ENCODE measurements at regions not wholly inside any gene's neighbourhood (a gene's known extent, or its start where the extent isn't known, plus 50 kb on each side); places are given as distances from the start of the nearest gene placed in this dataset.

- Histone ChIP-seq H3K36me3 (ENCODE audit: control insufficient read depth in 2 of 2, insufficient read depth in 1 of 2, low read length in 2 of 2) (no peaks in the 10 kb centered on the region), H3K9me3 (ENCODE audit: control insufficient read depth, insufficient read depth, low read depth, low read length) (no peaks in the 10 kb centered on the region), H3K4me1 (ENCODE audit: control insufficient read depth, insufficient read depth, low read length) (no peaks in the 10 kb centered on the region), H3K4me3 (ENCODE audit: low read depth, low read length) (no peak overlapping the region), H3K27ac (ENCODE audit: extremely low read depth, low read depth, low read length) (no peak overlapping the region)
- TF ChIP-seq ZNF544 (tag by site-specific recombination; IDR thresholded peaks at IDR 0.05) (peak; percentile 61; the same call in 1 of the 2 replicates), ZNF214 (tag by site-specific recombination; IDR thresholded peaks at IDR 0.05; ENCODE audit: borderline replicate concordance) (no peak)
- ChIA-PET POLR2A (no interaction called here), CTCF (no interaction called here)
Measured at GRCh38 chr9:75644649-75645048, 245.8 kb upstream of the PCSK5 start.

GRCh38 chr9:75648034-75648433 lies 242.4 kb upstream of the PCSK5 start:
- Histone ChIP-seq H3K9me3 (ENCODE audit: control insufficient read depth, insufficient read depth, low read depth, low read length) (no peaks in the 10 kb centered on the region), H3K36me3 (ENCODE audit: control insufficient read depth in 2 of 2, insufficient read depth in 1 of 2, low read length in 2 of 2) (no peaks in the 10 kb centered on the region), H3K4me1 (ENCODE audit: control insufficient read depth, insufficient read depth, low read length) (no peaks in the 10 kb centered on the region), H3K4me3 (ENCODE audit: low read depth, low read length) (no peak overlapping the region), H3K27ac (ENCODE audit: extremely low read depth, low read depth, low read length) (no peak overlapping the region)
- ChIA-PET POLR2A (no interaction called here), CTCF (no interaction called here)
- TF ChIP-seq ATF2 (tag by site-specific recombination; IDR thresholded peaks at IDR 0.05; ENCODE audit: low read depth), result no peak
- no peak for TF ChIP-seq ZNF629 (tag by site-specific recombination; IDR thresholded peaks at IDR 0.05)
- TF ChIP-seq YY1 (tag by site-specific recombination; IDR thresholded peaks at IDR 0.05), result no peak
- TF ChIP-seq PRDM1 (tag by site-specific recombination; IDR thresholded peaks at IDR 0.05), result no peak
- TF ChIP-seq ZIC2 (tag by site-specific recombination; IDR thresholded peaks at IDR 0.05), result no peak
- TF ChIP-seq ZNF785 (tag by site-specific recombination; IDR thresholded peaks at IDR 0.05), result no peak
- no peak for TF ChIP-seq ZSCAN30 (tag by site-specific recombination; IDR thresholded peaks at IDR 0.05)
- TF ChIP-seq ZNF174 (tag by site-specific recombination; IDR thresholded peaks at IDR 0.05), result no peak
- no peak for TF ChIP-seq MZF1 (tag by site-specific recombination; IDR thresholded peaks at IDR 0.05; ENCODE audit: borderline replicate concordance)
- no peak for TF ChIP-seq ZNF214 (tag by site-specific recombination; IDR thresholded peaks at IDR 0.05; ENCODE audit: borderline replicate concordance)
- TF ChIP-seq ZNF121 (tag by site-specific recombination; IDR thresholded peaks at IDR 0.05), result no peak
- TF ChIP-seq ZNF585B (tag by site-specific recombination; IDR thresholded peaks at IDR 0.05), result no peak
- no peak for TF ChIP-seq GLIS2 (tag by site-specific recombination; IDR thresholded peaks at IDR 0.05)
- TF ChIP-seq SALL2 (tag by site-specific recombination; IDR thresholded peaks at IDR 0.05; ENCODE audit: borderline replicate concordance), result no peak
- TF ChIP-seq PRDM10 (tag by site-specific recombination; IDR thresholded peaks at IDR 0.05), result no peak
- TF ChIP-seq ZNF600 (tag by site-specific recombination; IDR thresholded peaks at IDR 0.05), result no peak
- TF ChIP-seq ZBTB1 (tag by site-specific recombination; IDR thresholded peaks at IDR 0.05), result no peak
- TF ChIP-seq ZNF10 (tag by site-specific recombination; IDR thresholded peaks at IDR 0.05), result no peak
- no peak for TF ChIP-seq ZNF501 (tag by site-specific recombination; IDR thresholded peaks at IDR 0.05)
- no peak for TF ChIP-seq ZFHX2 (tag by site-specific recombination; conservative IDR thresholded peaks at IDR 0.05)

All from HEK293 (cell line).